Cardiac muscle cell (in vitro differentiated cells and primary cell): ENCODE measurements at regions not wholly inside any gene's neighbourhood (a gene's known extent, or its start where the extent isn't known, plus 50 kb on each side); places are given as distances from the start of the nearest gene placed in this dataset.

Experiments
- DNase-seq, 2 donors: peaks; one replicate each; pipeline versions ENCODE4 v3.0.0 to v3.0.0-alpha.2; 2010 to 2017; ENCODE audit warnings: low read depth in 1 of 2, low spot score in 1 of 2
- H3K27ac ChIP-seq: fragments of 200-600 bp; sonication (generic); 2 replicates; pipeline ENCODE4 v1.5.1; 2016
- H3K27me3 ChIP-seq: fragments of 200-600 bp; sonication (generic); 2 replicates; pipeline ENCODE4 v1.6.0; 2016; ENCODE audit warnings: control low read depth
- H3K36me3 ChIP-seq: fragments of 200-600 bp; sonication (generic); 2 replicates; pipeline ENCODE4 v1.5.1; 2016; ENCODE audit warnings: control low read depth
- H3K4me1 ChIP-seq: fragments of 200-600 bp; sonication (generic); 2 replicates; pipeline ENCODE4 v1.8.1; 2017; ENCODE audit warnings: low read depth, mild to moderate bottlenecking, mixed run types
- H3K4me3 ChIP-seq: fragments of 200-600 bp; sonication (generic); 2 replicates; pipeline ENCODE4 v1.5.1; 2016; ENCODE audit warnings: mild to moderate bottlenecking
- H3K9me3 ChIP-seq: fragments of 200-600 bp; sonication (generic); 2 replicates; pipeline ENCODE4 v1.5.1; 2017; ENCODE audit warnings: low read depth, mild to moderate bottlenecking, control low read depth
- CTCF ChIP-seq: IDR thresholded peaks from 2 replicates; pipeline ENCODE4 v1.5.1; 2012; ENCODE audit warnings: low read depth, mild to moderate bottlenecking, low read length

GRCh38 chr5:123751670-123752069, 239.7 kb downstream of the CSNK1G3 start:
- no peak for DNase-seq
- Histone ChIP-seq H3K27ac (no peak overlapping the region), H3K9me3 (no peaks in the 10 kb centered on the region), H3K4me1 (peaks cover 25% of the 10 kb centered on the region), H3K36me3 (no peaks in the 10 kb centered on the region), H3K4me3 (no peak overlapping the region), H3K27me3 (no peaks in the 10 kb centered on the region)
- no peak for TF ChIP-seq CTCF

- no peak overlapping the region for H3K4me3 ChIP-seq
- no peaks in the 10 kb centered on the region for H3K36me3 ChIP-seq
- H3K9me3 ChIP-seq: no peaks in the 10 kb centered on the region
- no peak overlapping the region for H3K27ac ChIP-seq
- no peaks in the 10 kb centered on the region for H3K27me3 ChIP-seq
- TF ChIP-seq CTCF: no peak
- DNase-seq: no peak
- H3K4me1 ChIP-seq: no peaks in the 10 kb centered on the region
These were observed 236.3 kb downstream of the CSNK1G3 start for GRCh38 chr5:123748239-123748638.

GRCh38 chr5:123746683-123747360, 234.8 kb downstream of the CSNK1G3 start:
- no peaks in the 10 kb centered on the region for H3K9me3 ChIP-seq
- no peaks in the 10 kb centered on the region for H3K27me3 ChIP-seq
- no peak overlapping the region for H3K27ac ChIP-seq
- H3K36me3 ChIP-seq: no peaks in the 10 kb centered on the region
- TF ChIP-seq CTCF: no peak
- H3K4me1 ChIP-seq: no peaks in the 10 kb centered on the region
- DNase-seq: no peak
- no peak overlapping the region for H3K4me3 ChIP-seq

- DNase-seq: no peak
- no peaks in the 10 kb centered on the region for H3K27me3 ChIP-seq
- no peak overlapping the region for H3K27ac ChIP-seq
- no peak for TF ChIP-seq CTCF
- no peak overlapping the region for H3K4me3 ChIP-seq
- H3K9me3 ChIP-seq: no peaks in the 10 kb centered on the region
- no peaks in the 10 kb centered on the region for H3K36me3 ChIP-seq
- no peaks in the 10 kb centered on the region for H3K4me1 ChIP-seq
These were observed 232.1 kb downstream of the CSNK1G3 start for GRCh38 chr5:123743990-123744583.

- H3K27me3 ChIP-seq: no peaks in the 10 kb centered on the region
- H3K9me3 ChIP-seq: no peaks in the 10 kb centered on the region
- no peak overlapping the region for H3K4me3 ChIP-seq
- H3K27ac ChIP-seq: no peak overlapping the region
- H3K36me3 ChIP-seq: no peaks in the 10 kb centered on the region
- DNase-seq: no peak
- no peak for TF ChIP-seq CTCF
- H3K4me1 ChIP-seq: no peaks in the 10 kb centered on the region
These were observed 223.4 kb downstream of the CSNK1G3 start for GRCh38 chr5:123735384-123735783.
